Transverse colon (tissue), 4 donors: ENCODE measurements at regions not wholly inside any gene's neighbourhood (a gene's known extent, or its start where the extent isn't known, plus 50 kb on each side); places are given as distances from the start of the nearest gene placed in this dataset.

Experiments
- DNase-seq: peaks from one replicate; pipeline ENCODE4 v3.0.0-alpha.2; 2019
- H3K27ac ChIP-seq, 4 donors: fragments of 200-600 bp; sonication (generic); 2 replicates each; pipeline ENCODE4 v1.5.1; 2016 to 2018; ENCODE audit warnings: inconsistent platforms in 4 of 4
- H3K27me3 ChIP-seq: fragments of 200-600 bp; sonication (generic); 2 replicates; pipeline ENCODE4 v1.5.1; 2017; ENCODE audit warnings: inconsistent platforms
- H3K36me3 ChIP-seq, 4 donors: fragments of 200-600 bp; sonication (generic); 2 replicates each; pipeline ENCODE4 v1.5.1; 2017 to 2019; ENCODE audit warnings: inconsistent platforms in 4 of 4
- H3K4me1 ChIP-seq, 4 donors: fragments of 200-600 bp; sonication (generic); 2 replicates each; pipeline ENCODE4 v1.5.1; 2017 to 2020; ENCODE audit warnings: inconsistent platforms in 4 of 4
- H3K4me3 ChIP-seq, 4 donors: fragments of 200-600 bp; sonication (generic); 1 replicate in 1 of 4; 2 replicates in 3 of 4; pipeline versions ENCODE4 v1.5.1 to v1.6.1; 2017 to 2019; ENCODE audit warnings: inconsistent platforms in 4 of 4
- H3K9me3 ChIP-seq, 2 donors: fragments of 200-600 bp; sonication (generic); 2 replicates each; pipeline ENCODE4 v1.5.1; 2017 to 2019; ENCODE audit warnings: inconsistent platforms in 2 of 2
- CTCF ChIP-seq, 5 experiments: fragments of 200-600 bp in 3 of 5; fragments of 450-650 bp in 2 of 5; sonication (generic) in 3 of 5; IDR thresholded peaks; 1 replicate in 2 of 5; 2 replicates in 3 of 5; pipeline ENCODE4 v1.5.1; 2016 to 2017; ENCODE audit warnings: antibody characterized with exemption in 5 of 5, inconsistent platforms in 3 of 5, mild to moderate bottlenecking in 2 of 5, moderate library complexity in 1 of 5
- EP300 ChIP-seq: sonication (generic); formaldehyde crosslinking; IDR thresholded peaks from one replicate; pipeline ENCODE4 v1.6.1; 2017; ENCODE audit warnings: antibody characterized with exemption, low read depth
- POLR2A ChIP-seq: fragments of 450-650 bp; IDR thresholded peaks from one replicate; pipeline ENCODE4 v1.6.1; 2016; ENCODE audit warnings: antibody characterized with exemption, mild to moderate bottlenecking, moderate library complexity
- POLR2AphosphoS5 ChIP-seq, 3 donors: sonication (generic); formaldehyde crosslinking; IDR thresholded peaks; one replicate each; pipeline ENCODE4 v1.6.1; 2016; ENCODE audit warnings: antibody characterized with exemption in 3 of 3
- WGBS, 2 donors: methylation state at CpG; one replicate each; pipeline ENCODE4 v1.1.5; 2018; ENCODE audit warnings: low coverage in 1 of 2; 5-methylcytosine and 5-hydroxymethylcytosine counted together
- in situ Hi-C, 4 donors: fragments of 200-750 bp; cut with MboI; loops; one replicate each; pipeline versions ENCODE4 v1.15.0 to v1.15.1; 2017; ENCODE audit warnings: low sequenced_read_pairs in 3 of 4, low pct_ligation_motif_present in 1 of 4, low pct_unique_long_range_greater_than_20kb in 1 of 4
- intact Hi-C: fragments of 100-400 bp; cut with DNase I; formaldehyde crosslinking; loops from one replicate; pipeline ENCODE4 v1.15.1; 2023; ENCODE audit warnings: low total_unique reads

- DNase-seq: no peak
- no peaks in the 10 kb centered on the region for H3K4me1 ChIP-seq
- in situ Hi-C loops: no loop called here
- no peak overlapping the region for H3K27ac ChIP-seq
- 60 to 67% methylated on average over 1 to 12 of the region's 12 CpGs for WGBS, 2 donors
- no peaks in the 10 kb centered on the region for H3K36me3 ChIP-seq
- no peak for TF ChIP-seq EP300
- no peak for TF ChIP-seq POLR2A
- TF ChIP-seq CTCF (IDR thresholded peaks at IDR 0.05): no peak
- no peak for TF ChIP-seq POLR2AphosphoS5 (IDR thresholded peaks at IDR 0.05)
- intact Hi-C loops: no loop called here
- H3K4me3 ChIP-seq: no peak overlapping the region
- no peaks in the 10 kb centered on the region for H3K9me3 ChIP-seq
- H3K27me3 ChIP-seq: no peaks in the 10 kb centered on the region
These were observed 634.4 kb upstream of the POT1 start for GRCh38 chr7:125563964-125564529.

DNA sequence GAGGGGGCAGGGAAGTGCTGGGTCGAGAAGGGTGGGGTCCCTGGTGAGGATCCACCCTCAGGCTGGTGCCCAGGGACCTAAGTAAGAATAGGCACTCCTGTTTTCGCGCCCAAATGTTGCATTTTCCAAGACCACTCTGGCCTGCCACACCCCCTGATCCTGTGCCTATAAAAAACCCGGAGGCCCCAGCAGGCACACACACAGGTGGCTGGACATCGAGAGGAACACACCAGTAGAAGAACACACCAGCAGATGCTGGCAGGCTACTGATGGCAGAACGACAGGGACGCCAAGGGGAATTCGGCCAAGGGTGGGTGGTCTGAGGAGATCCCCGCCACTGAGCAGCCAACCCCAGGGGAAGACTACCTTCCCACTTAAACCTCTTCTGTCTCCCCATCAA lies 633.9 kb upstream of the POT1 start:
- DNase-seq: no peak
- H3K9me3 ChIP-seq: no peaks in the 10 kb centered on the region
- 40 to 75% methylated on average over 1 to 9 of the region's 9 CpGs for WGBS, 2 donors
- H3K4me3 ChIP-seq: no peak overlapping the region
- H3K27me3 ChIP-seq: no peaks in the 10 kb centered on the region
- no peaks in the 10 kb centered on the region for H3K36me3 ChIP-seq
- TF ChIP-seq EP300: no peak
- TF ChIP-seq POLR2AphosphoS5 (IDR thresholded peaks at IDR 0.05): no peak
- TF ChIP-seq CTCF (IDR thresholded peaks at IDR 0.05): no peak
- in situ Hi-C loops: no loop called here
- intact Hi-C loops: no loop called here
- H3K4me1 ChIP-seq: no peaks in the 10 kb centered on the region
- H3K27ac ChIP-seq: no peak overlapping the region

DNA sequence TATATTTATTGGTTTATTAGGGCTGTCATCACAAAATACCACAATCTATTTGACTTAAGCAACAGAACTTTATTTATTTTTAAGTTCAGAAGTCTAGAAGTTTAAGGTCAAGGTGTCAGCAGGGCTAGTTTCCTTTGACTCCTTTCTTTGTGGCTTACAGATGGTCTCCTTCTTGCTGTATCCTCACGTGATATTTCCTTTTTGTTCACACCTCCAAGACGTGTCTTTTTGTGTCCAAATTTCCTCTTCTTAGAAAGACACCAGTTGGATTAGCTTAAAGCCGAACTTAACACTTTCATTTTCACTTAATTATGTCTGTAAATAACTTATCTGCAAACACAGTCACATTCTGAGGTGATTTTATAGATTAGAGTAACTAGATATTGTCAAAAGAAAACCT lies 631.4 kb upstream of the POT1 start:
- no peak overlapping the region for H3K4me3 ChIP-seq
- no peaks in the 10 kb centered on the region for H3K9me3 ChIP-seq
- H3K27ac ChIP-seq: no peak overlapping the region
- no peaks in the 10 kb centered on the region for H3K27me3 ChIP-seq
- no peak for TF ChIP-seq EP300
- no peak for TF ChIP-seq CTCF (IDR thresholded peaks at IDR 0.05)
- TF ChIP-seq POLR2A: no peak
- no peak for TF ChIP-seq POLR2AphosphoS5 (IDR thresholded peaks at IDR 0.05)
- DNase-seq: no peak
- H3K36me3 ChIP-seq: no peaks in the 10 kb centered on the region
- 16 to 20% methylated on average over 3 of the region's 3 CpGs for WGBS, 2 donors
- intact Hi-C loops (no loop called here), in situ Hi-C loops (no loop called here)
- no peaks in the 10 kb centered on the region for H3K4me1 ChIP-seq

DNA sequence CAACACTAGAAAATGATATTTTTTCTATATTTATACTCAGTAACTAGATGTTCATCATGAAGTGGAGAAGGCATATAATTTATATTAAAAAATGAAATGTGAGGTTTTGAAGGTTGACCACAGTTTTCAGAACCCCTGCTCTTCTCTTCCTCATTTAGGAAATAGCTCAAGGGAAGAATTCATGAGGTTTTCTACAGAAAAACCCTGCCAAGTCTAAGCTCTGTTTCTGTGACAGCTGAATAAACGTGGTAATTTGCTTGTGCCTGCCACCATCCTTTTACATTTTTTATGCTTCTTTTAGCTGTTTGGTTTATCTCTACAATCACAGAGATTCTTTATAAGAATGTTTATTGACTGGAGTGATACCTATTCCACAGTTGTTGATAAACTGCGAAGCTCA lies 630.3 kb upstream of the POT1 start:
- in situ Hi-C loops (no loop called here), intact Hi-C loops (no loop called here)
- Histone ChIP-seq H3K4me3 (no peak overlapping the region), H3K4me1 (no peaks in the 10 kb centered on the region), H3K27me3 (no peaks in the 10 kb centered on the region), H3K36me3 (no peaks in the 10 kb centered on the region), H3K9me3 (no peaks in the 10 kb centered on the region), H3K27ac (no peak overlapping the region)
- no peak for DNase-seq
- no peak for TF ChIP-seq POLR2AphosphoS5 (IDR thresholded peaks at IDR 0.05)
- no peak for TF ChIP-seq POLR2A
- TF ChIP-seq CTCF (IDR thresholded peaks at IDR 0.05): no peak
- TF ChIP-seq EP300: no peak
- 48 to 55% methylated on average over 2 of the region's 2 CpGs for WGBS, 2 donors
